Calu3 (cell line): ENCODE measurements at regions not wholly inside any gene's neighbourhood (a gene's known extent, or its start where the extent isn't known, plus 50 kb on each side); places are given as distances from the start of the nearest gene placed in this dataset.

Experiments used
- BruUV-seq: library from RNA; stranded (reverse); fragments of 400-500 nt; replicated peaks from 2 replicates; lab custom pipeline; 2021; lab: Mats Ljungman, UMichigan
- CTCF ChIA-PET: fragments of 300-600 bp; sonication (Branson Sonifier 250); formaldehyde crosslinking; loops from one replicate; lab custom pipeline; 2022; ENCODE audit warnings: antibody characterized with exemption; lab: Charles Lee
- DNase-seq: peaks from one replicate; pipeline ENCODE4 v3.0.0; 2022
- H3K27ac Mint-ChIP-seq: one replicate; pipeline ENCODE4 v1.8.0; 2022; ENCODE audit warnings: mixed read lengths; ENCODE audit not compliant: unreplicated experiment
- H3K27me3 Mint-ChIP-seq: one replicate; pipeline ENCODE4 v1.8.0; 2022; ENCODE audit warnings: mixed read lengths; ENCODE audit not compliant: unreplicated experiment
- H3K36me3 Mint-ChIP-seq: one replicate; pipeline ENCODE4 v1.8.0; 2022; ENCODE audit warnings: mild to moderate bottlenecking, moderate library complexity, mixed read lengths; ENCODE audit not compliant: insufficient read depth, unreplicated experiment
- H3K4me1 Mint-ChIP-seq: one replicate; pipeline ENCODE4 v1.8.0; 2022; ENCODE audit warnings: mild to moderate bottlenecking, low read depth, mixed read lengths; ENCODE audit not compliant: unreplicated experiment
- H3K4me3 Mint-ChIP-seq: one replicate; pipeline ENCODE4 v1.8.0; 2022; ENCODE audit warnings: mild to moderate bottlenecking, low read depth, moderate library complexity, mixed read lengths; ENCODE audit not compliant: unreplicated experiment
- H3K9me3 Mint-ChIP-seq: one replicate; pipeline ENCODE4 v1.8.0; 2022; ENCODE audit warnings: low read depth, mixed read lengths; ENCODE audit not compliant: unreplicated experiment
- intact Hi-C: fragments of 100-400 bp; cut with micrococcal nuclease; formaldehyde crosslinking; loops from one replicate; pipeline ENCODE4 v1.10.0; 2022; ENCODE audit not compliant: unreplicated experiment
- TF ChIP-seq, protein P1 (sequence below): fragments of 200-600 bp; IDR thresholded peaks from one replicate; pipeline ENCODE4 v1.8.0; 2022; ENCODE audit warnings: antibody characterized with exemption; ENCODE audit not compliant: unreplicated experiment

DNA sequence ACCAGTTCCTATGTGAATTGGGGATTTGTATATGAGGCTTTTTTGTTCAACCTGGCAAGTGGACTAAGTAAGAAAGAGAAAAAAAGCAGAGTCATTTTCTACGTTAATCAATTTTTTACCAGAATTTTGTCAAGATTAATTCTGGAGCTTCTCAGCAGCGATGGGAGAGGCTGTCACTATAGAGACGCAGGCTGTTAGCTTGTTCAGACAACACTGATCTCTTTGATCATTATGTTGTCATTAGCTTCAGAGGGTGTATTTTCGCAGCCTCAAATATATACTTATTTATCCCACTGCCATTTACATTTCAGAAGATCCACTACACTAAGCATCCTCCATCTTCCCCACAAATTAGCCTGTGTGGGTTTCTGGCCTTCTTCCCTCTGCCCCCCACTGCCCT, 196.7 kb upstream of the PFKP start:
- H3K4me1 Mint-ChIP-seq: no peaks in the 10 kb centered on the region
- no peak overlapping the region for H3K4me3 Mint-ChIP-seq
- DNase-seq: no peak
- no peak overlapping the region for H3K27ac Mint-ChIP-seq
- TF ChIP-seq, protein P1, sequence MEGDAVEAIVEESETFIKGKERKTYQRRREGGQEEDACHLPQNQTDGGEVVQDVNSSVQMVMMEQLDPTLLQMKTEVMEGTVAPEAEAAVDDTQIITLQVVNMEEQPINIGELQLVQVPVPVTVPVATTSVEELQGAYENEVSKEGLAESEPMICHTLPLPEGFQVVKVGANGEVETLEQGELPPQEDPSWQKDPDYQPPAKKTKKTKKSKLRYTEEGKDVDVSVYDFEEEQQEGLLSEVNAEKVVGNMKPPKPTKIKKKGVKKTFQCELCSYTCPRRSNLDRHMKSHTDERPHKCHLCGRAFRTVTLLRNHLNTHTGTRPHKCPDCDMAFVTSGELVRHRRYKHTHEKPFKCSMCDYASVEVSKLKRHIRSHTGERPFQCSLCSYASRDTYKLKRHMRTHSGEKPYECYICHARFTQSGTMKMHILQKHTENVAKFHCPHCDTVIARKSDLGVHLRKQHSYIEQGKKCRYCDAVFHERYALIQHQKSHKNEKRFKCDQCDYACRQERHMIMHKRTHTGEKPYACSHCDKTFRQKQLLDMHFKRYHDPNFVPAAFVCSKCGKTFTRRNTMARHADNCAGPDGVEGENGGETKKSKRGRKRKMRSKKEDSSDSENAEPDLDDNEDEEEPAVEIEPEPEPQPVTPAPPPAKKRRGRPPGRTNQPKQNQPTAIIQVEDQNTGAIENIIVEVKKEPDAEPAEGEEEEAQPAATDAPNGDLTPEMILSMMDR: no peak
- peaks cover 40% of the 10 kb centered on the region for H3K27me3 Mint-ChIP-seq
- no peaks in the 10 kb centered on the region for H3K9me3 Mint-ChIP-seq
- no peaks in the 10 kb centered on the region for H3K36me3 Mint-ChIP-seq
- CTCF ChIA-PET: no interaction called here
- intact Hi-C loops: no loop called here
- BruUV-seq: no TSS peak

DNA sequence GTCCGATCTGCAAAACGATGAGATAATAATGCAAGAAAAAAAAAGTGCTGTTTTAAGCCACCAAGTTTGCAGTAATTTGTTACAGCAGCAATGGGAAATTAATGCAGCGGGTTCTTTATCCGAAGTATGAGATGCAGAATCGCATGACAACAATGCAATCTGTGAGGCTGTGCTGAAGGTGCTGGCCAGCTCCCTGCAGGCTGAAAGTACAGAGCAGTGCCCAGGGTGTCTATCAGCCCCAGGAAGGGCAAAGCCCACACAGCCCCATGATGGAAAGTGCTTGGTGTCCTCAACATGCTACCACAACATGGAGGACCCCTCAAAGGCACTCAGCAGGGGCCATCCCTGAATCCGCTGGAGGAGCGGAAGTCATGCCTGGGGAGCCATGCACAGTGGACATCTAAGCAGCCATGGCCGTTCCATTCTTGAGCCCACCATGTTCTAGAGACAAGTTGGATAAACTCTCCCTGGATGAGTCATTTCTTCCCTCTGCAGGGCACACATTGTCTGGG, 199.5 kb upstream of the PFKP start:
- DNase-seq: no peak
- Mint-ChIP-seq H3K27me3 (peaks cover 61% of the 10 kb centered on the region), H3K4me1 (no peaks in the 10 kb centered on the region), H3K36me3 (no peaks in the 10 kb centered on the region), H3K4me3 (no peak overlapping the region), H3K9me3 (no peaks in the 10 kb centered on the region), H3K27ac (no peak overlapping the region)
- no TSS peak for BruUV-seq
- intact Hi-C loops: no loop called here
- TF ChIP-seq, protein P1: no peak
- CTCF ChIA-PET: no interaction called here

DNA sequence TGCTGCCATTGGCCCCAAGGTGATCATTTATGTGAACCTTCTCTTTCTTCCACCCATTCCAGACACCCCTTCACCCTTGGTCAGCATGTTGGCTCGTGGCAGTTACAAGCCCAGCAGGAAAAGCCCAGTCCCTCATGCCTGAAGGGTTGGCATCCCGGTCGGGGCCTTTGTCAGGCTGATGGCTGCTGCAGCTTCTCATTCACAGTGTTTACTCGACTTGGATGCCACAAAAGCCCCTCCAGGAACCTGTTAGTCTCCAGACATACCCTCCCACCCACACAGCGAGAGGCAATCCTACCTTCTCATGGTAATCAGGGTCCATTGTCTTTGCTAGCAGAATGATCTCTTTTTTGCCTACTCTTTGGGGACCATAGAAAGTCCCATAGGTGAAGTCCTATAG, 200.8 kb upstream of the PFKP start:
- Mint-ChIP-seq H3K27ac (no peak overlapping the region), H3K27me3 (peaks cover 73% of the 10 kb centered on the region), H3K9me3 (no peaks in the 10 kb centered on the region), H3K4me3 (no peak overlapping the region), H3K36me3 (no peaks in the 10 kb centered on the region), H3K4me1 (no peaks in the 10 kb centered on the region)
- TF ChIP-seq, protein P1: no peak
- CTCF ChIA-PET: interaction anchor here (0.6 kb wide), 1 partner anchor 123 kb away, joined by 3 read pairs; no protein-coding TSS in a partner anchor
- no peak for DNase-seq
- intact Hi-C loops: no loop called here
- no TSS peak for BruUV-seq

- CTCF ChIA-PET: no interaction called here
- BruUV-seq: no TSS peak
- Mint-ChIP-seq H3K27ac (no peak overlapping the region), H3K9me3 (no peaks in the 10 kb centered on the region), H3K36me3 (no peaks in the 10 kb centered on the region), H3K4me1 (no peaks in the 10 kb centered on the region), H3K4me3 (no peak overlapping the region), H3K27me3 (peaks cover 82% of the 10 kb centered on the region)
- TF ChIP-seq, protein P1: no peak
- intact Hi-C loops: no loop called here
- no peak for DNase-seq
Observed at GRCh38 chr10:2861632-2862210, 205.6 kb upstream of the PFKP start.
